HCT116 (cell line): ENCODE measurements at regions not wholly inside any gene's neighbourhood (a gene's known extent, or its start where the extent isn't known, plus 50 kb on each side); places are given as distances from the start of the nearest gene placed in this dataset.

Experiments used
- EGR1 ChIP-seq: IDR thresholded peaks from 2 replicates; pipeline ENCODE4 v1.6.1; 2012; ENCODE audit warnings: low read depth
- EZH2 ChIP-seq: fragments of 200-600 bp; sonication (generic); IDR thresholded peaks from 2 replicates; pipeline ENCODE4 v1.6.1; 2017; ENCODE audit warnings: antibody characterized with exemption, mixed run types
- EZH2phosphoT487 ChIP-seq: fragments of 200-600 bp; IDR thresholded peaks from 2 replicates; pipeline ENCODE4 v1.6.1; 2018; ENCODE audit warnings: antibody characterized with exemption, borderline replicate concordance
- JUND ChIP-seq: IDR thresholded peaks from 2 replicates; pipeline ENCODE4 v1.6.1; 2012
- POLR2A ChIP-seq: IDR thresholded peaks from 2 replicates; pipeline ENCODE4 v1.7.0; 2011; ENCODE audit warnings: borderline replicate concordance; ENCODE audit not compliant: insufficient read depth, insufficient read length; ENCODE audit errors: extremely low read depth
- RAD21 ChIP-seq: IDR thresholded peaks from 2 replicates; pipeline ENCODE4 v1.6.1; 2012; ENCODE audit warnings: low read depth, mild to moderate bottlenecking
- SP1 ChIP-seq: IDR thresholded peaks from 2 replicates; pipeline ENCODE4 v1.6.1; 2012; ENCODE audit warnings: low read depth
- TCF7L2 ChIP-seq: IDR thresholded peaks from 2 replicates; pipeline ENCODE4 v1.7.0; 2011; ENCODE audit warnings: borderline replicate concordance, inconsistent platforms; ENCODE audit not compliant: insufficient read depth, insufficient read length; ENCODE audit errors: extremely low read depth
- YY1 ChIP-seq: IDR thresholded peaks from 2 replicates; pipeline ENCODE4 v1.6.1; 2011; ENCODE audit warnings: low read length, low read depth, moderate library complexity, mild to moderate bottlenecking; ENCODE audit not compliant: insufficient replicate concordance; ENCODE audit errors: extremely low read depth
- ZFX ChIP-seq: fragments of 450-650 bp; IDR thresholded peaks from 2 replicates; pipeline ENCODE4 v1.6.1; 2017
- ZNF274 ChIP-seq: fragments of 200-500 bp; sonication (Bioruptor generic); IDR thresholded peaks from 2 replicates; pipeline ENCODE4 v1.6.1; 2014; ENCODE audit warnings: mild to moderate bottlenecking, low read depth, low read length, inconsistent platforms
- TF ChIP-seq, protein P1 (sequence below), 3 experiments: fragments of 200-600 bp in 1 of 3; sonication (generic) in 1 of 3; IDR thresholded peaks in 2 of 3; conservative IDR thresholded peaks in 1 of 3; 2 replicates each; pipeline ENCODE4 v1.5.1; 2012 to 2017; ENCODE audit warnings: low read depth in 2 of 3, low read length in 2 of 3, antibody characterized with exemption in 1 of 3, borderline replicate concordance in 1 of 3, control low read depth in 1 of 3, mild to moderate bottlenecking in 1 of 3, mixed read lengths in 1 of 3, mixed run types in 1 of 3, moderate library complexity in 1 of 3; ENCODE audit not compliant: insufficient read depth in 1 of 3
- TF ChIP-seq, protein P2 (sequence below): IDR thresholded peaks from 2 replicates; pipeline ENCODE4 v1.6.1; 2012; ENCODE audit warnings: low read depth

DNA sequence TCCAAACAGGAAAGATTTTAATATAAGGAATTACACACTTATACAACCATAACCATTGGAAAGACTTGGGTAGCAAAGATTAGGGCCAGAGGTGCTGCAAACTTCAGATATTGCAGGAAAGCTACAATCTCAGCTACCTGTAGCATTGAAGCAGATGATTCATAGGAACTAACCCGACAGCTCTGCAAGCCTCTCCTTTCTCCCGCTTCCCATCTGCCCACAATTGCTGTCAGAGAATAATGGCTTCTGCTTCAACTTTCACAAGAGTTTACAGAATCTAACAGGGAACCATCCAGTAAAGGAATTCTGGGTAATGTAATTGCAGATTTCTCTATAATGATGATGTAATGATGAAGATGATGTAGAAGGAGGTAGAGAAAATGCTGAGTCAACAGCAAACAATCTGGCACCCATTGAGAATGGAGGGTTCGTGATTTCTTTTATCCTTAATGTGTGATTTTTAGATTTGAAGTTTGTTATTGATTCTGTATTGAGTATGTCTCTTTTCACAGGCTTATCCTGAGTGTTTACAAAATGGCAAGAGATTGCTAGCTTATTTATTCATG, 70.8 kb upstream of the USP47 start:
- TF ChIP-seq, protein P1, sequence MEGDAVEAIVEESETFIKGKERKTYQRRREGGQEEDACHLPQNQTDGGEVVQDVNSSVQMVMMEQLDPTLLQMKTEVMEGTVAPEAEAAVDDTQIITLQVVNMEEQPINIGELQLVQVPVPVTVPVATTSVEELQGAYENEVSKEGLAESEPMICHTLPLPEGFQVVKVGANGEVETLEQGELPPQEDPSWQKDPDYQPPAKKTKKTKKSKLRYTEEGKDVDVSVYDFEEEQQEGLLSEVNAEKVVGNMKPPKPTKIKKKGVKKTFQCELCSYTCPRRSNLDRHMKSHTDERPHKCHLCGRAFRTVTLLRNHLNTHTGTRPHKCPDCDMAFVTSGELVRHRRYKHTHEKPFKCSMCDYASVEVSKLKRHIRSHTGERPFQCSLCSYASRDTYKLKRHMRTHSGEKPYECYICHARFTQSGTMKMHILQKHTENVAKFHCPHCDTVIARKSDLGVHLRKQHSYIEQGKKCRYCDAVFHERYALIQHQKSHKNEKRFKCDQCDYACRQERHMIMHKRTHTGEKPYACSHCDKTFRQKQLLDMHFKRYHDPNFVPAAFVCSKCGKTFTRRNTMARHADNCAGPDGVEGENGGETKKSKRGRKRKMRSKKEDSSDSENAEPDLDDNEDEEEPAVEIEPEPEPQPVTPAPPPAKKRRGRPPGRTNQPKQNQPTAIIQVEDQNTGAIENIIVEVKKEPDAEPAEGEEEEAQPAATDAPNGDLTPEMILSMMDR (IDR thresholded peaks at IDR 0.05 in 2 of 3, conservative IDR thresholded peaks at IDR 0.05 in 1 of 3; ENCODE audit: borderline replicate concordance in 1 of 3, insufficient read depth in 1 of 3, low read depth in 2 of 3, low read length in 2 of 3): no peak
- no peak for TF ChIP-seq ZFX
- no peak for TF ChIP-seq TCF7L2
- no peak for TF ChIP-seq ZNF274
- TF ChIP-seq EGR1: no peak
- TF ChIP-seq, protein P2, sequence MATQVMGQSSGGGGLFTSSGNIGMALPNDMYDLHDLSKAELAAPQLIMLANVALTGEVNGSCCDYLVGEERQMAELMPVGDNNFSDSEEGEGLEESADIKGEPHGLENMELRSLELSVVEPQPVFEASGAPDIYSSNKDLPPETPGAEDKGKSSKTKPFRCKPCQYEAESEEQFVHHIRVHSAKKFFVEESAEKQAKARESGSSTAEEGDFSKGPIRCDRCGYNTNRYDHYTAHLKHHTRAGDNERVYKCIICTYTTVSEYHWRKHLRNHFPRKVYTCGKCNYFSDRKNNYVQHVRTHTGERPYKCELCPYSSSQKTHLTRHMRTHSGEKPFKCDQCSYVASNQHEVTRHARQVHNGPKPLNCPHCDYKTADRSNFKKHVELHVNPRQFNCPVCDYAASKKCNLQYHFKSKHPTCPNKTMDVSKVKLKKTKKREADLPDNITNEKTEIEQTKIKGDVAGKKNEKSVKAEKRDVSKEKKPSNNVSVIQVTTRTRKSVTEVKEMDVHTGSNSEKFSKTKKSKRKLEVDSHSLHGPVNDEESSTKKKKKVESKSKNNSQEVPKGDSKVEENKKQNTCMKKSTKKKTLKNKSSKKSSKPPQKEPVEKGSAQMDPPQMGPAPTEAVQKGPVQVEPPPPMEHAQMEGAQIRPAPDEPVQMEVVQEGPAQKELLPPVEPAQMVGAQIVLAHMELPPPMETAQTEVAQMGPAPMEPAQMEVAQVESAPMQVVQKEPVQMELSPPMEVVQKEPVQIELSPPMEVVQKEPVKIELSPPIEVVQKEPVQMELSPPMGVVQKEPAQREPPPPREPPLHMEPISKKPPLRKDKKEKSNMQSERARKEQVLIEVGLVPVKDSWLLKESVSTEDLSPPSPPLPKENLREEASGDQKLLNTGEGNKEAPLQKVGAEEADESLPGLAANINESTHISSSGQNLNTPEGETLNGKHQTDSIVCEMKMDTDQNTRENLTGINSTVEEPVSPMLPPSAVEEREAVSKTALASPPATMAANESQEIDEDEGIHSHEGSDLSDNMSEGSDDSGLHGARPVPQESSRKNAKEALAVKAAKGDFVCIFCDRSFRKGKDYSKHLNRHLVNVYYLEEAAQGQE: no peak
- TF ChIP-seq EZH2phosphoT487: no peak
- TF ChIP-seq YY1: no peak
- no peak for TF ChIP-seq POLR2A
- no peak for TF ChIP-seq EZH2
- TF ChIP-seq RAD21: no peak
- no peak for TF ChIP-seq JUND
- no peak for TF ChIP-seq SP1
